Panc1 (cell line): ENCODE measurements at regions not wholly inside any gene's neighbourhood (a gene's known extent, or its start where the extent isn't known, plus 50 kb on each side); places are given as distances from the start of the nearest gene placed in this dataset.

Experiments used
- ATAC-seq: fragments of 200-7000 bp; cut with Tn5 transposase; 2 replicates; pipeline ENCODE4 v1.9.1; 2020; ENCODE audit warnings: mild to moderate bottlenecking, moderate library complexity
- BruUV-seq: library from RNA; stranded (reverse); fragments of 400-500 nt; replicated peaks from 2 replicates; lab custom pipeline; 2021; lab: Mats Ljungman, UMichigan
- CTCF ChIA-PET: fragments of 300-600 bp; sonication (Branson Sonifier 250); formaldehyde crosslinking; loops from one replicate; lab custom pipeline; 2022; ENCODE audit warnings: antibody characterized with exemption; lab: Charles Lee
- POLR2A ChIA-PET: fragments of 300-600 bp; sonication (Branson Sonifier 250); formaldehyde crosslinking; loops from one replicate; lab custom pipeline; 2022; ENCODE audit warnings: antibody characterized with exemption; lab: Charles Lee
- DNase-seq: peaks from one replicate; pipeline ENCODE4 v3.0.0-alpha.2; 2010; ENCODE audit warnings: low read depth, low spot score
- H3K27ac ChIP-seq: 2 replicates; pipeline ENCODE4 v1.5.1; 2011; ENCODE audit warnings: mild to moderate bottlenecking, low read length, inconsistent platforms
- H3K27me3 ChIP-seq: fragments of 200-500 bp; sonication (Bioruptor generic); 2 replicates; pipeline ENCODE4 v1.6.0; 2014; ENCODE audit warnings: low read length, inconsistent platforms; ENCODE audit not compliant: control insufficient read depth, insufficient read depth
- H3K36me3 ChIP-seq: fragments of 200-500 bp; sonication (Bioruptor generic); 2 replicates; pipeline ENCODE4 v1.5.1; 2014; ENCODE audit warnings: inconsistent platforms, mild to moderate bottlenecking, low read length, moderate library complexity; ENCODE audit not compliant: control insufficient read depth, insufficient read depth
- H3K4me1 ChIP-seq: 2 replicates; pipeline ENCODE4 v1.5.1; 2011; ENCODE audit warnings: inconsistent platforms, mild to moderate bottlenecking, low read length, moderate library complexity; ENCODE audit not compliant: control insufficient read depth, insufficient read depth
- H3K4me3 ChIP-seq, 2 experiments: 2 replicates each; pipeline ENCODE4 v1.5.1; 2011 to 2012; ENCODE audit warnings: low read depth in 2 of 2, low read length in 2 of 2, mild to moderate bottlenecking in 2 of 2, inconsistent platforms in 1 of 2, moderate library complexity in 1 of 2
- H3K9me3 ChIP-seq: fragments of 200-500 bp; sonication (Bioruptor generic); 2 replicates; pipeline ENCODE4 v1.5.1; 2014; ENCODE audit warnings: low read depth, mild to moderate bottlenecking, inconsistent platforms, low read length, moderate library complexity; ENCODE audit not compliant: control insufficient read depth, insufficient read depth
- CTCF ChIP-seq: fragments of 450-650 bp; IDR thresholded peaks from 2 replicates; pipeline ENCODE4 v1.5.1; 2017; ENCODE audit warnings: mild to moderate bottlenecking
- POLR2AphosphoS5 ChIP-seq: IDR thresholded peaks from 2 replicates; pipeline ENCODE4 v1.6.1; 2012; ENCODE audit warnings: mild to moderate bottlenecking, low read depth, low read length, moderate library complexity
- SIN3A ChIP-seq: IDR thresholded peaks from 2 replicates; pipeline ENCODE4 v1.6.1; 2012; ENCODE audit warnings: low read depth, mild to moderate bottlenecking, low read length, moderate library complexity, borderline replicate concordance; ENCODE audit not compliant: insufficient read depth
- TCF7L2 ChIP-seq: IDR thresholded peaks from 2 replicates; pipeline ENCODE4 v1.6.1; 2011; ENCODE audit warnings: mild to moderate bottlenecking, low read depth, low read length, inconsistent platforms
- in situ Hi-C: cut with HindIII; loops from 2 replicates; pipeline ENCODE4 v1.10.0; 2016; ENCODE audit warnings: low sequenced_read_pairs, low pct_unique_long_range_greater_than_20kb
- intact Hi-C: fragments of 100-400 bp; cut with micrococcal nuclease; formaldehyde crosslinking; loops from one replicate; pipeline ENCODE4 v1.10.0; 2022; ENCODE audit not compliant: unreplicated experiment
- TF ChIP-seq, protein P1 (sequence below), 2 experiments: IDR thresholded peaks; 2 replicates each; pipeline ENCODE4 v1.6.1; 2011 to 2012; ENCODE audit warnings: low read depth in 2 of 2, control low read depth in 1 of 2, low read length in 1 of 2, mild to moderate bottlenecking in 1 of 2, moderate library complexity in 1 of 2; ENCODE audit not compliant: insufficient read depth in 1 of 2

DNA sequence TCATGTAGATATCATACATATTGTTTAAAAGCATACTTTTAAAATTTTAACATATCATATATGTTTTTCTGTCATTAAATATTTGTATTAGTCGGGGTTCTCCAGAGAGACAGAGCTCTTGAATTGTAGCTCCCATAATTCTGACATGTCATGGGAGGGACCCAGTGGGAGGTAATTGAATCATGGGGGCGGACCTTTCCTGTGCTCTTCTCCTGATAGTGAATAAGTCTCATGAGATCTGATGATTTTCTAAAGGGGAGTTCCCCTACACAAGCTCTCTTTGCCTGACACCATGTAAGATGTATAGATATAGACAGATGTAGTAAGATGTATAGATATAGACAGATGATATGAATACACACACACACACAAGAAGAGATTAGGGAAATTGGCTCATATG is 161.2 kb upstream of the ABI3BP start:
- no peak for DNase-seq
- POLR2A ChIA-PET: no interaction called here
- no peak for ATAC-seq
- TF ChIP-seq CTCF (no peak), SIN3A (no peak), TCF7L2 (no peak), POLR2AphosphoS5 (no peak)
- Histone ChIP-seq H3K27me3 (no peaks in the 10 kb centered on the region), H3K4me1 (no peaks in the 10 kb centered on the region), H3K4me3 (no peak overlapping the region), H3K27ac (no peak overlapping the region), H3K9me3 (no peaks in the 10 kb centered on the region), H3K36me3 (no peaks in the 10 kb centered on the region)
- in situ Hi-C loops (no loop called here), intact Hi-C loops (no loop called here)
- CTCF ChIA-PET: no interaction called here
- BruUV-seq: no TSS peak

DNA sequence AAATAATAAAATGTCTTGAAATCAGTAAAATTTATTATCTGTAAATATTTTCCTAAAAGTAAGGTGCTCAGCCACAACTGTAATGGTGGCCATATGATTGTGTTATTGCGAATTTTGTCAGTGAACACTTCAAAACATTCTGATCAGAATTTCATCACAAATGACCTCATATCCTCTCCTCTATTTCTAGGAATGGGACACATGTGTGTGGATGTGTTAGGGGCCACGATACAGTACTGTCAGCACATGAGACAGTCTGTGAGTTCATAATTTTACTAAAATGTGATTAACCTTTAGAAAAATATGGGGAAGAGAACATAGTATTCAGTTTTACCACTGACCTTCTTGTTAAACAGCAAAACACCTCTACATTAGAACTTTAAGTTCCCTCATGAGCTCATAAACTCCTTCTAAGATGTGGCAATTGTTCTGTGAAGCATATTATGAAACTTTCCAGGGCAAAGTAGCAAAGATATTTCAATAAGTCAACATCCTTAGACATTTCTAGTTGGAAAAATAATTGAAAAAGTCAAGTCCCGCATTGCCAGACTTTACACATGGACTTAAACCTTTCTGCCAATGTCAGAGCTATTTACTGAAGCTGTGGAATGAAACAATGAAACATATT is 158.2 kb upstream of the ABI3BP start:
- no TSS peak for BruUV-seq
- intact Hi-C loops (no loop called here), in situ Hi-C loops (no loop called here)
- CTCF ChIA-PET: no interaction called here
- Histone ChIP-seq H3K4me1 (no peaks in the 10 kb centered on the region), H3K4me3 (no peak overlapping the region), H3K27me3 (no peaks in the 10 kb centered on the region), H3K9me3 (no peaks in the 10 kb centered on the region), H3K27ac (no peak overlapping the region), H3K36me3 (no peaks in the 10 kb centered on the region)
- POLR2A ChIA-PET: no interaction called here
- ATAC-seq (no peak), DNase-seq (no peak)
- TF ChIP-seq, protein P1, sequence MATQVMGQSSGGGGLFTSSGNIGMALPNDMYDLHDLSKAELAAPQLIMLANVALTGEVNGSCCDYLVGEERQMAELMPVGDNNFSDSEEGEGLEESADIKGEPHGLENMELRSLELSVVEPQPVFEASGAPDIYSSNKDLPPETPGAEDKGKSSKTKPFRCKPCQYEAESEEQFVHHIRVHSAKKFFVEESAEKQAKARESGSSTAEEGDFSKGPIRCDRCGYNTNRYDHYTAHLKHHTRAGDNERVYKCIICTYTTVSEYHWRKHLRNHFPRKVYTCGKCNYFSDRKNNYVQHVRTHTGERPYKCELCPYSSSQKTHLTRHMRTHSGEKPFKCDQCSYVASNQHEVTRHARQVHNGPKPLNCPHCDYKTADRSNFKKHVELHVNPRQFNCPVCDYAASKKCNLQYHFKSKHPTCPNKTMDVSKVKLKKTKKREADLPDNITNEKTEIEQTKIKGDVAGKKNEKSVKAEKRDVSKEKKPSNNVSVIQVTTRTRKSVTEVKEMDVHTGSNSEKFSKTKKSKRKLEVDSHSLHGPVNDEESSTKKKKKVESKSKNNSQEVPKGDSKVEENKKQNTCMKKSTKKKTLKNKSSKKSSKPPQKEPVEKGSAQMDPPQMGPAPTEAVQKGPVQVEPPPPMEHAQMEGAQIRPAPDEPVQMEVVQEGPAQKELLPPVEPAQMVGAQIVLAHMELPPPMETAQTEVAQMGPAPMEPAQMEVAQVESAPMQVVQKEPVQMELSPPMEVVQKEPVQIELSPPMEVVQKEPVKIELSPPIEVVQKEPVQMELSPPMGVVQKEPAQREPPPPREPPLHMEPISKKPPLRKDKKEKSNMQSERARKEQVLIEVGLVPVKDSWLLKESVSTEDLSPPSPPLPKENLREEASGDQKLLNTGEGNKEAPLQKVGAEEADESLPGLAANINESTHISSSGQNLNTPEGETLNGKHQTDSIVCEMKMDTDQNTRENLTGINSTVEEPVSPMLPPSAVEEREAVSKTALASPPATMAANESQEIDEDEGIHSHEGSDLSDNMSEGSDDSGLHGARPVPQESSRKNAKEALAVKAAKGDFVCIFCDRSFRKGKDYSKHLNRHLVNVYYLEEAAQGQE (IDR thresholded peaks at IDR 0.05; ENCODE audit: insufficient read depth in 1 of 2, low read depth in 2 of 2, low read length in 1 of 2): no peak
- TF ChIP-seq TCF7L2 (no peak), CTCF (no peak), SIN3A (no peak), POLR2AphosphoS5 (no peak)
